ENCODE measurements at regions not wholly inside any gene's neighbourhood (a gene's known extent, or its start where the extent isn't known, plus 50 kb on each side); places are given as distances from the start of the nearest gene placed in this dataset.

GRCh38 chr2:120949027-120949956 is 213.6 kb downstream of the GLI2 start:
- peak; percentile 50 for TF ChIP-seq CTCF (IDR thresholded peaks at IDR 0.05; ENCODE audit: poor library complexity, severe bottlenecking)
- Histone ChIP-seq H3K36me3 (ENCODE audit: low read depth) (no peaks in the 10 kb centered on the region), H3K4me3 (ENCODE audit: severe bottlenecking) (no peak overlapping the region), H3K9me3 (ENCODE audit: severe bottlenecking) (no peaks in the 10 kb centered on the region), H3K27me3 (ENCODE audit: insufficient read depth, poor library complexity, severe bottlenecking) (no peaks in the 10 kb centered on the region), H3K4me1 (ENCODE audit: insufficient read depth, poor library complexity, severe bottlenecking) (no peaks in the 10 kb centered on the region), H3K27ac (ENCODE audit: poor library complexity, severe bottlenecking) (no peak overlapping the region)
- no peak for DNase-seq (ENCODE audit: low spot score)
- peak; percentile 54; the same call in 2 of the 3 replicates for ATAC-seq (ENCODE audit: low read depth)

GRCh38 chr2:120949957-120950590 is 214.4 kb downstream of the GLI2 start:
- Histone ChIP-seq H3K27me3 (ENCODE audit: insufficient read depth, poor library complexity, severe bottlenecking) (no peaks in the 10 kb centered on the region), H3K9me3 (ENCODE audit: severe bottlenecking) (no peaks in the 10 kb centered on the region), H3K27ac (ENCODE audit: poor library complexity, severe bottlenecking) (no peak overlapping the region), H3K4me1 (ENCODE audit: insufficient read depth, poor library complexity, severe bottlenecking) (no peaks in the 10 kb centered on the region), H3K4me3 (ENCODE audit: severe bottlenecking) (no peak overlapping the region), H3K36me3 (ENCODE audit: low read depth) (no peaks in the 10 kb centered on the region)
- no peak for DNase-seq (ENCODE audit: low spot score)
- TF ChIP-seq CTCF (IDR thresholded peaks at IDR 0.05; ENCODE audit: poor library complexity, severe bottlenecking): no peak
- ATAC-seq (ENCODE audit: low read depth): no peak

GRCh38 chr2:120951693-120952092 is 216.0 kb downstream of the GLI2 start:
- Histone ChIP-seq H3K9me3 (ENCODE audit: severe bottlenecking) (no peaks in the 10 kb centered on the region), H3K27me3 (ENCODE audit: insufficient read depth, poor library complexity, severe bottlenecking) (no peaks in the 10 kb centered on the region), H3K36me3 (ENCODE audit: low read depth) (no peaks in the 10 kb centered on the region), H3K27ac (ENCODE audit: poor library complexity, severe bottlenecking) (no peak overlapping the region), H3K4me3 (ENCODE audit: severe bottlenecking) (no peak overlapping the region), H3K4me1 (ENCODE audit: insufficient read depth, poor library complexity, severe bottlenecking) (no peaks in the 10 kb centered on the region)
- no peak for DNase-seq (ENCODE audit: low spot score)
- no peak for ATAC-seq (ENCODE audit: low read depth)
- no peak for TF ChIP-seq CTCF (IDR thresholded peaks at IDR 0.05; ENCODE audit: poor library complexity, severe bottlenecking)

GRCh38 chr2:120952318-120952717 is 216.7 kb downstream of the GLI2 start:
- no peak for DNase-seq (ENCODE audit: low spot score)
- no peaks in the 10 kb centered on the region for H3K36me3 ChIP-seq (ENCODE audit: low read depth)
- ATAC-seq (ENCODE audit: low read depth): no peak
- no peaks in the 10 kb centered on the region for H3K9me3 ChIP-seq (ENCODE audit: severe bottlenecking)
- no peak overlapping the region for H3K27ac ChIP-seq (ENCODE audit: poor library complexity, severe bottlenecking)
- H3K27me3 ChIP-seq (ENCODE audit: insufficient read depth, poor library complexity, severe bottlenecking): no peaks in the 10 kb centered on the region
- no peak overlapping the region for H3K4me3 ChIP-seq (ENCODE audit: severe bottlenecking)
- TF ChIP-seq CTCF (IDR thresholded peaks at IDR 0.05; ENCODE audit: poor library complexity, severe bottlenecking): no peak
- no peaks in the 10 kb centered on the region for H3K4me1 ChIP-seq (ENCODE audit: insufficient read depth, poor library complexity, severe bottlenecking)

All from RWPE2 (cell line).